ENCODE measurements at regions not wholly inside any gene's neighbourhood (a gene's known extent, or its start where the extent isn't known, plus 50 kb on each side); places are given as distances from the start of the nearest gene placed in this dataset.

GRCh38 chr12:130266751-130267150 lies 70.9 kb upstream of the PIWIL1 start:
- TF ChIP-seq CTCF (IDR thresholded peaks at IDR 0.05) (no peak), POLR2A (IDR thresholded peaks at IDR 0.05) (no peak)
